GM12878 (cell line): ENCODE measurements at regions not wholly inside any gene's neighbourhood (a gene's known extent, or its start where the extent isn't known, plus 50 kb on each side); places are given as distances from the start of the nearest gene placed in this dataset.

Source experiments
- ATAC-seq: fragments of 200-7000 bp; cut with Tn5 transposase; 3 replicates; pipeline ENCODE4 v1.9.1; 2020; ENCODE audit warnings: mild to moderate bottlenecking, moderate library complexity
- BruUV-seq: library from RNA; stranded (reverse); fragments of 400-500 nt; replicated peaks from 2 replicates; lab custom pipeline; 2021; lab: Mats Ljungman, UMichigan
- CTCF ChIA-PET: fragments of 300-600 bp; sonication (Branson Sonifier 250); formaldehyde crosslinking; extraction: SDS; loops from one replicate; lab custom pipeline; 2021; ENCODE audit warnings: inconsistent platforms; lab: Yijun Ruan, JAX
- POLR2A ChIA-PET: fragments of 350-600 bp; formaldehyde crosslinking; extraction: SDS; loops from one replicate; lab custom pipeline; 2021; ENCODE audit warnings: inconsistent platforms; lab: Charles Lee
- RAD21 ChIA-PET: fragments of 300-600 bp; sonication (Branson Sonifier 250); formaldehyde crosslinking; loops from one replicate; lab custom pipeline; 2023; ENCODE audit warnings: antibody characterized with exemption; ENCODE audit not compliant: unreplicated experiment; lab: Charles Lee
- SMC1A ChIA-PET: fragments of 300-600 bp; sonication (Branson Sonifier 250); formaldehyde crosslinking; loops from one replicate; lab custom pipeline; 2023; ENCODE audit not compliant: unreplicated experiment, uncharacterized antibody; lab: Charles Lee
- DNase-seq: peaks from one replicate; pipeline ENCODE4 v3.0.0-alpha.2; 2011; ENCODE audit warnings: low read depth, low spot score
- FAIRE-seq: peaks from 3 replicates; lab custom pipeline; 2011; peaks lifted over from hg19 to GRCh38; lab: Jason Lieb, UNC
- H2AFZ ChIP-seq: 2 replicates; pipeline ENCODE4 v1.6.0; 2011; ENCODE audit warnings: low read depth, low read length, control low read depth; ENCODE audit not compliant: control insufficient read depth
- H3K27ac ChIP-seq: 2 replicates; pipeline ENCODE4 v1.5.1; 2011; ENCODE audit warnings: control low read depth; ENCODE audit not compliant: control insufficient read depth, insufficient read depth
- H3K27me3 ChIP-seq, 2 experiments: replicated peaks in 1 of 2; 2 replicates each; pipeline versions ENCODE4 v1.6.0 to v1.6.1; 2011; ENCODE audit warnings: low read length in 1 of 2; ENCODE audit not compliant: control insufficient read depth in 2 of 2, insufficient read depth in 2 of 2
- H3K36me3 ChIP-seq, 2 experiments: 2 replicates each; pipeline ENCODE4 v1.5.1; 2011; ENCODE audit warnings: low read length in 1 of 2; ENCODE audit not compliant: control insufficient read depth in 2 of 2, insufficient read depth in 2 of 2
- H3K4me1 ChIP-seq: 2 replicates; pipeline ENCODE4 v1.6.1; 2011; ENCODE audit warnings: mild to moderate bottlenecking, low read length, moderate library complexity, mixed read lengths; ENCODE audit not compliant: control insufficient read depth, insufficient read depth
- H3K4me2 ChIP-seq: 2 replicates; pipeline ENCODE4 v1.6.0; 2011; ENCODE audit warnings: control low read depth; ENCODE audit not compliant: control insufficient read depth, insufficient read depth
- H3K4me3 ChIP-seq: fragments of 200-600 bp; sonication (generic); 2 replicates; pipeline ENCODE4 v1.5.1; 2016
- H3K79me2 ChIP-seq: 2 replicates; pipeline ENCODE4 v1.6.0; 2011; ENCODE audit warnings: low read length; ENCODE audit not compliant: control insufficient read depth, insufficient read depth
- H3K9ac ChIP-seq: 2 replicates; pipeline ENCODE4 v1.8.0; 2011; ENCODE audit warnings: low read length, control low read depth, mixed read lengths; ENCODE audit not compliant: control insufficient read depth, insufficient read depth
- H3K9me3 ChIP-seq: replicated peaks from 3 replicates; pipeline ENCODE4 v1.5.1; 2011; ENCODE audit warnings: mild to moderate bottlenecking, low read length; ENCODE audit not compliant: control insufficient read depth, insufficient read depth
- H4K20me1 ChIP-seq: 2 replicates; pipeline ENCODE4 v1.6.0; 2011; ENCODE audit not compliant: control insufficient read depth, insufficient read depth
- CEBPB ChIP-seq, 2 experiments: fragments of 150-350 bp in 1 of 2; IDR thresholded peaks; 2 replicates each; pipeline ENCODE4 v1.6.1; 2012 to 2014; ENCODE audit warnings: low read depth in 2 of 2, low read length in 2 of 2, borderline replicate concordance in 1 of 2, inconsistent platforms in 1 of 2
- CUX1 ChIP-seq: IDR thresholded peaks from 2 replicates; pipeline ENCODE4 v1.6.1; 2012; ENCODE audit warnings: improper control_type of control experiment, low read depth, low read length; ENCODE audit not compliant: insufficient replicate concordance
- HDAC6 ChIP-seq: fragments of 200-600 bp; sonication (generic); IDR thresholded peaks from one replicate; pipeline ENCODE4 v1.8.0; 2017; ENCODE audit warnings: antibody characterized with exemption; ENCODE audit not compliant: unreplicated experiment
- MLLT1 ChIP-seq: fragments of 450-650 bp; IDR thresholded peaks from 2 replicates; pipeline ENCODE4 v1.6.1; 2016; ENCODE audit warnings: mild to moderate bottlenecking
- NR2C2 ChIP-seq: IDR thresholded peaks from 2 replicates; pipeline ENCODE4 v1.6.1; 2011; ENCODE audit warnings: borderline replicate concordance, low read depth; ENCODE audit not compliant: control insufficient read depth, insufficient read length
- NRF1 ChIP-seq: conservative IDR thresholded peaks from 2 replicates; pipeline ENCODE4 v1.6.1; 2011; ENCODE audit warnings: mild to moderate bottlenecking, low read depth, low read length, improper control_type of control experiment
- RB1 ChIP-seq: fragments of 450-650 bp; formaldehyde crosslinking; IDR thresholded peaks from 2 replicates; pipeline ENCODE4 v1.6.1; 2017; ENCODE audit warnings: mild to moderate bottlenecking, borderline replicate concordance
- ZNF207 ChIP-seq: fragments of 450-650 bp; IDR thresholded peaks from 2 replicates; pipeline ENCODE4 v1.6.1; 2014; ENCODE audit warnings: antibody characterized with exemption, mild to moderate bottlenecking, borderline replicate concordance
- ZSCAN29 ChIP-seq: fragments of 450-650 bp; IDR thresholded peaks from 2 replicates; pipeline ENCODE4 v1.6.1; 2017; ENCODE audit warnings: mild to moderate bottlenecking, moderate library complexity
- WGBS: methylation state at CpG from one replicate; pipeline ENCODE4 v1.1.6; 2016; ENCODE audit warnings: low lambda C conversion rate; ENCODE audit not compliant: insufficient replicate concordance, insufficient coverage; ENCODE audit errors: missing lambda C conversion rate; 5-methylcytosine and 5-hydroxymethylcytosine counted together
- in situ Hi-C: fragments of 300-500 bp; cut with MboI; formaldehyde crosslinking; loops from 9 replicates; pipeline ENCODE4 v1.14.3; 2018; ENCODE audit warnings: mixed read lengths
- intact Hi-C: fragments of 100-400 bp; cut with micrococcal nuclease; formaldehyde crosslinking; loops from one replicate; pipeline ENCODE4 v1.14.2; 2022; ENCODE audit not compliant: unreplicated experiment
- TF ChIP-seq, protein P1 (sequence below): IDR thresholded peaks from 2 replicates; pipeline ENCODE4 v1.6.1; 2011; ENCODE audit warnings: borderline replicate concordance, low read depth, mild to moderate bottlenecking, moderate library complexity, low read length; ENCODE audit not compliant: insufficient read depth, poor library complexity, severe bottlenecking
- TF ChIP-seq, protein P2 (sequence below): fragments of 450-650 bp; IDR thresholded peaks from 2 replicates; pipeline ENCODE4 v1.6.1; 2018; ENCODE audit warnings: borderline replicate concordance, mild to moderate bottlenecking; ENCODE audit not compliant: partially characterized antibody

- TF ChIP-seq, protein P1, sequence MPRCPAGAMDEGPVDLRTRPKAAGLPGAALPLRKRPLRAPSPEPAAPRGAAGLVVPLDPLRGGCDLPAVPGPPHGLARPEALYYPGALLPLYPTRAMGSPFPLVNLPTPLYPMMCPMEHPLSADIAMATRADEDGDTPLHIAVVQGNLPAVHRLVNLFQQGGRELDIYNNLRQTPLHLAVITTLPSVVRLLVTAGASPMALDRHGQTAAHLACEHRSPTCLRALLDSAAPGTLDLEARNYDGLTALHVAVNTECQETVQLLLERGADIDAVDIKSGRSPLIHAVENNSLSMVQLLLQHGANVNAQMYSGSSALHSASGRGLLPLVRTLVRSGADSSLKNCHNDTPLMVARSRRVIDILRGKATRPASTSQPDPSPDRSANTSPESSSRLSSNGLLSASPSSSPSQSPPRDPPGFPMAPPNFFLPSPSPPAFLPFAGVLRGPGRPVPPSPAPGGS, result no peak
- TF ChIP-seq NR2C2 (no peak), HDAC6 (no peak)
- TF ChIP-seq, all 136 proteins: peak for 0
These were observed 196.6 kb upstream of the EDNRA start (continued) for GRCh38 chr4:147284256-147284835.

GRCh38 chr4:147284935-147285334 lies 196.0 kb upstream of the EDNRA start:
- Histone ChIP-seq H3K27me3 (no peaks in the 10 kb centered on the region), H2AFZ (no peak overlapping the region), H3K79me2 (no peaks in the 10 kb centered on the region), H4K20me1 (no peaks in the 10 kb centered on the region), H3K4me2 (no peak overlapping the region), H3K4me1 (no peaks in the 10 kb centered on the region), H3K9me3 (no peaks in the 10 kb centered on the region), H3K9ac (no peak overlapping the region), H3K4me3 (no peak overlapping the region), H3K36me3 (no peaks in the 10 kb centered on the region), H3K27ac (no peak overlapping the region)
- in situ Hi-C loops (no loop called here), intact Hi-C loops (no loop called here)
- DNase-seq, result no peak
- SMC1A ChIA-PET, result no interaction called here
- POLR2A ChIA-PET, result no interaction called here
- 4% methylated on average over 1 of the region's 1 CpG for WGBS
- no peak for ATAC-seq
- CTCF ChIA-PET, result no interaction called here
- FAIRE-seq, result no peak
- RAD21 ChIA-PET, result no interaction called here
- BruUV-seq, result no TSS peak
- TF ChIP-seq MLLT1 (no peak), CUX1 (no peak), RB1 (no peak), ZSCAN29 (no peak), CEBPB (IDR thresholded peaks at IDR 0.05; ENCODE audit: borderline replicate concordance in 1 of 2, low read depth in 2 of 2, low read length in 2 of 2) (no peak), NRF1 (no peak), ZNF207 (no peak)
- TF ChIP-seq, protein P2, sequence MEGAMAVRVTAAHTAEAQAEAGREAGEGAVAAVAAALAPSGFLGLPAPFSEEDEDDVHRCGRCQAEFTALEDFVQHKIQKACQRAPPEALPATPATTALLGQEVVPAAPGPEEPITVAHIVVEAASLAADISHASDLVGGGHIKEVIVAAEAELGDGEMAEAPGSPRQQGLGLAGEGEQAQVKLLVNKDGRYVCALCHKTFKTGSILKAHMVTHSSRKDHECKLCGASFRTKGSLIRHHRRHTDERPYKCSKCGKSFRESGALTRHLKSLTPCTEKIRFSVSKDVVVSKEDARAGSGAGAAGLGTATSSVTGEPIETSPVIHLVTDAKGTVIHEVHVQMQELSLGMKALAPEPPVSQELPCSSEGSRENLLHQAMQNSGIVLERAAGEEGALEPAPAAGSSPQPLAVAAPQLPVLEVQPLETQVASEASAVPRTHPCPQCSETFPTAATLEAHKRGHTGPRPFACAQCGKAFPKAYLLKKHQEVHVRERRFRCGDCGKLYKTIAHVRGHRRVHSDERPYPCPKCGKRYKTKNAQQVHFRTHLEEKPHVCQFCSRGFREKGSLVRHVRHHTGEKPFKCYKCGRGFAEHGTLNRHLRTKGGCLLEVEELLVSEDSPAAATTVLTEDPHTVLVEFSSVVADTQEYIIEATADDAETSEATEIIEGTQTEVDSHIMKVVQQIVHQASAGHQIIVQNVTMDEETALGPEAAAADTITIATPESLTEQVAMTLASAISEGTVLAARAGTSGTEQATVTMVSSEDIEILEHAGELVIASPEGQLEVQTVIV, result no peak
